ENCODE measurements at regions not wholly inside any gene's neighbourhood (a gene's known extent, or its start where the extent isn't known, plus 50 kb on each side); places are given as distances from the start of the nearest gene placed in this dataset.
"Not testable (repeated sequence)": the region's sequence is repeated elsewhere in the genome, so short reads cannot be mapped to it uniquely, and the experiment has no call there.

GRCh38 chr3:178139116-178139515, 397.1 kb upstream of the KCNMB2 start:
- TF ChIP-seq POLR2A (IDR thresholded peaks at IDR 0.05) (no peak), EP300 (IDR thresholded peaks at IDR 0.05) (no peak)
- Histone ChIP-seq H3K4me1 (ENCODE audit: insufficient read depth) (no peaks in the 10 kb centered on the region), H3K27ac (no peak overlapping the region), H3K36me3 (no peaks in the 10 kb centered on the region), H3K9me3 (no peaks in the 10 kb centered on the region), H3K4me3 (no peak overlapping the region), H3K27me3 (no peaks in the 10 kb centered on the region)
- intact Hi-C loops (cut with DNase I), result no loop called here
- no peak for DNase-seq

DNA sequence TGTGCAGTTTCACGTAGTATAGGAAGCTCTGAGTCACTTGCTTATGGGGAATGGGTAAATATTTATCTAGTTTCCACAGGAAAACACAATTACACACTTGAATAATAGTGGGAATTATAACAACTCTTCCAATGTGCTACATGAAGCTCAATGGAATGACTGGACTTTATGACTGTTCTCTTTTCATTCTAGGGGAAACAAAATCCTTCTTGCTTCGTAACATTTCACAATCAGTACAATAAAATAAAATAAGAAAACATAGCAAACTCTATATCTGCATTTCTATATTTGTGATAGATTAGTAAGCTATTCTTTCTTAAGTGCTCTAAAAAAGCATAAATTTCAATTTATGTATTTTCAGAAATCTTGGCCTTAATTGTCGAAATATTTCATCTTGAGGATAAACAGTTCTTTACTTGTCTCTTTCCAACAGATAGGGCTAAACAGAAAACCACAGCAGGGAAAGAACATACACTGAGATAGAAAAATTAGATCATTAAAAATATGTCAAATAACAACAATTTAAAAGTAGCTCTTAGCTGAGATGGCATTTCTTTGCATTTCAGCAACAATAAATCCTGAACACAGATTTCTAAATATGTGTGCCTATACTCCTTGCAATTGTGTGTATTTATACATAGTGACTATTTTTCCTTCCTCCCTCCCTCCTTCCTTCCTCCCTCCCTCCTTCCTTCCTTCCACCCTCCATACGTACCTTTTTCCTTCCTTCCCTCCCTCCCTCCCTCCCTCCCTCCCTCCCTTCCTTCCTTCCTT, 395.5 kb upstream of the KCNMB2 start:
- DNase-seq, result no peak
- WGBS, 3 donors, result 36 to 55% (median 42%) methylated on average over 4 of the region's 4 CpGs
- H3K4me1 ChIP-seq (ENCODE audit: insufficient read depth), result no peaks in the 10 kb centered on the region
- intact Hi-C loops (cut with DNase I), result no loop called here
- no peaks in the 10 kb centered on the region for H3K9me3 ChIP-seq
- no peak overlapping the region for H3K27ac ChIP-seq
- no peaks in the 10 kb centered on the region for H3K36me3 ChIP-seq
- TF ChIP-seq POLR2A (IDR thresholded peaks at IDR 0.05), result no peak
- TF ChIP-seq, protein P1, sequence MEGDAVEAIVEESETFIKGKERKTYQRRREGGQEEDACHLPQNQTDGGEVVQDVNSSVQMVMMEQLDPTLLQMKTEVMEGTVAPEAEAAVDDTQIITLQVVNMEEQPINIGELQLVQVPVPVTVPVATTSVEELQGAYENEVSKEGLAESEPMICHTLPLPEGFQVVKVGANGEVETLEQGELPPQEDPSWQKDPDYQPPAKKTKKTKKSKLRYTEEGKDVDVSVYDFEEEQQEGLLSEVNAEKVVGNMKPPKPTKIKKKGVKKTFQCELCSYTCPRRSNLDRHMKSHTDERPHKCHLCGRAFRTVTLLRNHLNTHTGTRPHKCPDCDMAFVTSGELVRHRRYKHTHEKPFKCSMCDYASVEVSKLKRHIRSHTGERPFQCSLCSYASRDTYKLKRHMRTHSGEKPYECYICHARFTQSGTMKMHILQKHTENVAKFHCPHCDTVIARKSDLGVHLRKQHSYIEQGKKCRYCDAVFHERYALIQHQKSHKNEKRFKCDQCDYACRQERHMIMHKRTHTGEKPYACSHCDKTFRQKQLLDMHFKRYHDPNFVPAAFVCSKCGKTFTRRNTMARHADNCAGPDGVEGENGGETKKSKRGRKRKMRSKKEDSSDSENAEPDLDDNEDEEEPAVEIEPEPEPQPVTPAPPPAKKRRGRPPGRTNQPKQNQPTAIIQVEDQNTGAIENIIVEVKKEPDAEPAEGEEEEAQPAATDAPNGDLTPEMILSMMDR (IDR thresholded peaks at IDR 0.05), result no peak
- TF ChIP-seq EP300 (IDR thresholded peaks at IDR 0.05), result no peak
- no peaks in the 10 kb centered on the region for H3K27me3 ChIP-seq
- H3K4me3 ChIP-seq, result no peak overlapping the region

GRCh38 chr3:178141305-178141684, 394.9 kb upstream of the KCNMB2 start:
- H3K27ac ChIP-seq; H3K4me3 ChIP-seq; H3K36me3 ChIP-seq; H3K4me1 ChIP-seq (ENCODE audit: insufficient read depth); DNase-seq; H3K27me3 ChIP-seq; H3K9me3 ChIP-seq; intact Hi-C loops (cut with DNase I): not testable (repeated sequence)
- WGBS, 3 donors, result no CpG with 5 or more reads among the region's 1 CpG

DNA sequence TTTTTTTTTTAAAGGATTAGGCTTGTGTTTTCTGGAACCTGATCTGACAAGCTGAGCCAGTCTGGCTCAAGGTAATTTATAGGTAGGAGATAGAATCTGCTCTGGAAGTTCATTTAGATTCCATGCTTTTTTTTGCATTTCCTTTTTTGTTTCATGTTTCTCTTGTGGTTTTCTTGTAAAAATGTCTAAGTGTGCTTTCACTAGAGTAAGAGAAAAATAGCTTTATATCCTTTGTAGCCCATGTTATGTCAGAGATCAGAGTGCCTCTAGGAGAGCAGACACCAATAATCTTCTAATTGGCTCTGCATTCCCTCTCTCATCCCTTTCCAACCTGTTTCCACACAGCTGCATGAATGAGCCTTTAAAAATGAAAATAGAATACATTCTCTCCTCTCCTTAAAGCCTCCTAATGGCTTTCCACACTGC, 389.8 kb upstream of the KCNMB2 start:
- H3K9me3 ChIP-seq, result no peaks in the 10 kb centered on the region
- no peaks in the 10 kb centered on the region for H3K27me3 ChIP-seq
- intact Hi-C loops (cut with DNase I), result no loop called here
- H3K36me3 ChIP-seq, result no peaks in the 10 kb centered on the region
- no peak overlapping the region for H3K27ac ChIP-seq
- H3K4me3 ChIP-seq, result no peak overlapping the region
- no peak for TF ChIP-seq POLR2A (IDR thresholded peaks at IDR 0.05)
- TF ChIP-seq, protein P1 (IDR thresholded peaks at IDR 0.05), result no peak
- no peak for TF ChIP-seq EP300 (IDR thresholded peaks at IDR 0.05)
- H3K4me1 ChIP-seq (ENCODE audit: insufficient read depth), result no peaks in the 10 kb centered on the region
- no peak for DNase-seq

DNA sequence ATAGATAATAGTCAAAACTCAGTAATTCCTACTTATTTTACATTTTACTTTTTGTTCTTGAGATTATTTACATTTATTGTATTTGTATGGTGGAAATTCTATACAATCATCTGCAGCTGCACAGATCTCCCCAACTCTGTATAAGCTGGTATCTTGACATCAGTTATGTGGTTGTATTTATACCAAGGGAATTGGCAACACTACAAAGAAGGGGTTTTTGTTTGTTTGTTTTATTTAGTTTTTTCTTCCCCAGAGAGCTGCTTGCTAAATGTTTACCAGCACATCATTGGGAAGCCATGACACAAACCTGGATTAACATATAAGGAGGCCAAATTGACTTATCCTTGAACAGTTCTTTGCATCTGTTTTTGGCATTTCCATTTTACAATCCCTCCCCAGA, 389.2 kb upstream of the KCNMB2 start:
- Histone ChIP-seq H3K27me3 (no peaks in the 10 kb centered on the region), H3K9me3 (no peaks in the 10 kb centered on the region), H3K4me1 (ENCODE audit: insufficient read depth) (no peaks in the 10 kb centered on the region), H3K27ac (no peak overlapping the region), H3K4me3 (no peak overlapping the region), H3K36me3 (no peaks in the 10 kb centered on the region)
- TF ChIP-seq POLR2A (IDR thresholded peaks at IDR 0.05), result no peak
- TF ChIP-seq EP300 (IDR thresholded peaks at IDR 0.05), result no peak
- TF ChIP-seq, protein P1 (IDR thresholded peaks at IDR 0.05), result no peak
- no peak for DNase-seq
- intact Hi-C loops (cut with DNase I), result no loop called here

Data from ovary (tissue), 7 donors.